Coronary artery (tissue), 2 donors: ENCODE measurements at regions not wholly inside any gene's neighbourhood (a gene's known extent, or its start where the extent isn't known, plus 50 kb on each side); places are given as distances from the start of the nearest gene placed in this dataset.

Source experiments
- DNase-seq: peaks from one replicate; pipeline ENCODE4 v3.0.0-alpha.2; 2017; ENCODE audit warnings: low spot score
- H3K27ac ChIP-seq, 2 donors: fragments of 200-600 bp; sonication (generic); one replicate each; pipeline ENCODE4 v1.5.1; 2016 to 2019
- H3K4me3 ChIP-seq: fragments of 200-600 bp; sonication (generic); 2 replicates; pipeline ENCODE4 v1.5.1; 2016; ENCODE audit warnings: mild to moderate bottlenecking, moderate library complexity
- TF ChIP-seq, protein P1 (sequence below): fragments of 200-600 bp; sonication (generic); IDR thresholded peaks from one replicate; pipeline ENCODE4 v1.5.1; 2019; ENCODE audit warnings: antibody characterized with exemption

DNA sequence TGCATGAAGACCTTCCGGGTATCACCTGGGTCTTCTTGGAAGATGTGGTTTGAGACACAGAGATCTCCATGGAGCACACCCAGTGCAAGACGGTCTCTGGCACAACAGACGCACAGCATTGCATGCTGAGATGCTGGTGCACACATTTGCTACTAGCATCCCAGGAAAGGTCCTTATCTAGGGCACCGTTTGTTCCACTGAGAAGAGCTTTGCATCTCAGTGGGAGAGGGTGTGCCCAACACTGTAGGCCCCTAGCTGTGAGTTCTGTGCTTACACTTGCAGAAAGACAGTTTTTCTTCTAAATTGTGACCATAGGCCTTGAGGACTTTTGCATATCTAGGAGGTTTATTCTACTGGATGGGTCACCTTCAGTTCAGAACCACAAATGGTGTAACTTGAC, 554.1 kb downstream of the MATN1 start:
- TF ChIP-seq, protein P1, sequence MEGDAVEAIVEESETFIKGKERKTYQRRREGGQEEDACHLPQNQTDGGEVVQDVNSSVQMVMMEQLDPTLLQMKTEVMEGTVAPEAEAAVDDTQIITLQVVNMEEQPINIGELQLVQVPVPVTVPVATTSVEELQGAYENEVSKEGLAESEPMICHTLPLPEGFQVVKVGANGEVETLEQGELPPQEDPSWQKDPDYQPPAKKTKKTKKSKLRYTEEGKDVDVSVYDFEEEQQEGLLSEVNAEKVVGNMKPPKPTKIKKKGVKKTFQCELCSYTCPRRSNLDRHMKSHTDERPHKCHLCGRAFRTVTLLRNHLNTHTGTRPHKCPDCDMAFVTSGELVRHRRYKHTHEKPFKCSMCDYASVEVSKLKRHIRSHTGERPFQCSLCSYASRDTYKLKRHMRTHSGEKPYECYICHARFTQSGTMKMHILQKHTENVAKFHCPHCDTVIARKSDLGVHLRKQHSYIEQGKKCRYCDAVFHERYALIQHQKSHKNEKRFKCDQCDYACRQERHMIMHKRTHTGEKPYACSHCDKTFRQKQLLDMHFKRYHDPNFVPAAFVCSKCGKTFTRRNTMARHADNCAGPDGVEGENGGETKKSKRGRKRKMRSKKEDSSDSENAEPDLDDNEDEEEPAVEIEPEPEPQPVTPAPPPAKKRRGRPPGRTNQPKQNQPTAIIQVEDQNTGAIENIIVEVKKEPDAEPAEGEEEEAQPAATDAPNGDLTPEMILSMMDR: no peak
- no peak for DNase-seq
- no peak overlapping the region for H3K4me3 ChIP-seq

DNA sequence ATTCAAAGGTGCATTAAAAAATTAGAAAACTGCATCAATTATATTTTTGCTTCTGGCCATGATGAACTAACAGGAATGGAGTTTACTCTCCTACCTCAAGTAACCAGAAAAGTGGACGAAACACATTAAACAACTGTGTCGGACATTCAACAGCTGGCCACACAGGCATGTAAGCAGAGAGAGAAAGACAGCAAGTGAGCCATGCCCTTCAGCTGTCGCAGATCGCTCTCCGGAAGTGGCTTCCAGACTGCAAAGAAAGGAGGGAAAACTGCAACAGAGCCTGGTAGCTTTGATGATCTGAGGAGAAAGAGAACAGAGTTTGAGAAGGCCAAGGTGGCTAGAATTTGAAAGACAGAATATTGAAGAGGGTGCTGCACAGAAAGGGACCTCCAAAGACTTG, 557.2 kb downstream of the MATN1 start:
- Histone ChIP-seq H3K4me3 (no peak overlapping the region), H3K27ac (no peak overlapping the region)
- no peak for DNase-seq
- TF ChIP-seq, protein P1: no peak

More for the DNA sequence above, 554.1 kb downstream of the MATN1 start:
- no peak overlapping the region for H3K27ac ChIP-seq

DNA sequence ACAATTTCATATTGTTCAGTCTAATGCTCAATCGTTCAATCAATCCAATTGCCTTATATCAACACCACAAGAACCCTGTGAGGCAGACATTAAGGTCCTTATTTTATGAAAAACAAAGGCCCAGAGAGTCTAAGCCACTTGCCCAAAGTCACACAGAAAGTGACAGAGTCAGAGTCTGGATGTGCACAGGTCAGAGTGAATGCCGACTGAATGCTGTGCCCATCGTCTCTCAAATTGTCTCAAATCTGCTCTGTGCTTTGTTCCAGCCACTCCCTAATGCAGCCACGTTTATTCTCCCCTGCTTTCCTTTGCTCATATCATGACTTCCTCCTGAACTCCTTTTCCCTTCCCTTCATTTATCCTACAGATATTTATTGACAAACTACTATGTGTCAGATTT, 558.3 kb downstream of the MATN1 start:
- TF ChIP-seq, protein P1: no peak
- DNase-seq: no peak
- Histone ChIP-seq H3K27ac (no peak overlapping the region), H3K4me3 (no peak overlapping the region)

DNA sequence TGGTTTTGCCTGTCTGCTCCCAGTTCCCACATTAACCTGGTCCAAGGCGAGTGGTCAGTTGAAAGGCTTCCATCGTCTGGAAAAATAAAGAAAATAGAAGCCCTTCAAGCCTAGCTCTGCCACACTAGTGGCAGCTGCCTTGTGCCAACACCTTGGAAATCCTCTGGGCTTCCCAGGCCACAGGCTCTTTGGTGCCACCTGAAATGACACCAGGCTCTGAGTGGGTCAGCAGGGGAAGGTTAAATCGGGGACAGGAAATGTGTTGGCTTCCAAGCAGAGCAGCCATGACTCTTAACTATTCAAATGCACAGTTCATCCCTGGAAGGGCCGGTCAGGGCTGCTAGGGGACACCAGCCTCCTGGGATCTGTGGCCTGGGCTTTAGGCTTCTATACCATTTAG, 558.7 kb downstream of the MATN1 start:
- Histone ChIP-seq H3K4me3 (no peak overlapping the region), H3K27ac (no peak overlapping the region)
- DNase-seq: no peak
- TF ChIP-seq, protein P1: no peak

DNA sequence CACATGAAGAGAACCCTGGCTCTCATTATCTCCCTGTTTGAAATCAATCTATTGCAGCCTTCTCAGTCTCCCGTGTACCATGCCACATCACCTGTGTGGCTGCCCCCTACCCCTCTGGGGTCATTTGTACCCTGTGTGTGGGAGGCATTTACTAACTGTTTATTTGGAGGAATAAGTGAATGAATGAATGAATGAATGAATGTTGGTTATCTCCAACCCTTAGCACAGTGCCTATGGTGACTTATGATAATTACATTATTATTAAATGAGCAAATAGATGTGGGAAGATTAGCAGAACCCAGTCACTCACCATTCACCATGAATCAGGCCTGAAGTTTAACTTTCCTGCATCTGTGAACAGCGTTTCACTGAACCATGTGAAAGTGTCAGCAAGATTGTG, 560.8 kb downstream of the MATN1 start:
- H3K4me3 ChIP-seq: no peak overlapping the region
- no peak overlapping the region for H3K27ac ChIP-seq
- DNase-seq: no peak
- TF ChIP-seq, protein P1: no peak

DNA sequence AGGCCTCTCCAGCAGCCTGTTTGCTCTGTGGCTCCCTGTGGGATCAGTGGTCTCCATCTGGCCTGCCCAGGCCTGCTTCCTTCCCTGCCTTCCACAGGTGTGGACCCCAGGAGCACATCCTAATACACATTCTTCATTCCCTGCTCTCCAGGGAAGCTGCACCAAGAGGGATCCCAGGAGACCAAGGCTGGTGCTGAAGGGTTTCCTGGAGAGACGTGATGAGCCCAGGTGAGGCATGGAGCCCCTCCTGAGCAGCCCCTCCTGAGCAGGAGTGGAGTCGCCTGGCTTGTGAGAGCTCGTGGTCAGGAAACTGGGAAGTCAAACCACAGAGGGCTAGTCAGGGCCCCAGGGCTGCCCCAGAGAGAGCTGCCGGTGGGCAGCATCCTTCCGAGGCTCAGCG, 561.4 kb downstream of the MATN1 start:
- no peak for DNase-seq

DNA sequence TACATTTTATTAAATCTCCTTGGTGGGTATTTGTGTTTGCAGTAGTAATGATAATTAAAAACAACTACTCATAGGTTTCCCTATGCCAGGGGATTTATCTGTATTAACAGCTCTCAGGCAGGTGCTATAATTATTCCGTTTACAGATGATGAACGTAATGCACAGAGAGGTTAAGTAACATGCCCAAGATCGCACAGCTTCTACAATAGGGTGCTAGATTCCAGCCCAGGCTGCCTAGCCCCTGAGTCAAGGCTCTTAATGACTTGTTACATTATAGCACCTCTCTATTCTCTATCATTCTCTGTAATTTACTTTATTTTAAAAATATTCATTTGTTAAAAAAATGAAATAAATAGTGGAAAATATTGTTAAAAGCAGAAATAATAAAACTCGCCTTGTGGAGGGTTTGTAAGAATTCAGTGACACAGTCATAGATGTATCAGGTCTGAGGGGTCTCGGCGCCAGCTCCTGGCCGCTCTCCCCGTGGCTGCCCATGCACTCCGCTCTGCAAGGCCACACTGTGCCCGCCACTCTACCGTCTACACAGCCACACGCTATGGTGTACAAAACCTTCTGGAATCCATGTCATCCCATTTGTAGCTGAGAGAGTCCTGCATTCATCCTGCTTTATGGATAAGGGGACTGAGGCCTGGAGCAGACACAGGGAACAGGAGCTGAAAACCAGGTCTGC, 562.2 kb downstream of the MATN1 start:
- DNase-seq: no peak
- H3K4me3 ChIP-seq: no peak overlapping the region
- no peak overlapping the region for H3K27ac ChIP-seq
- TF ChIP-seq, protein P1: no peak

More for the DNA sequence above, 561.4 kb downstream of the MATN1 start:
- TF ChIP-seq, protein P1: no peak
- Histone ChIP-seq H3K27ac (no peak overlapping the region), H3K4me3 (no peak overlapping the region)
